Dermis blood vessel endothelial cell (primary cell): ENCODE measurements at regions not wholly inside any gene's neighbourhood (a gene's known extent, or its start where the extent isn't known, plus 50 kb on each side); places are given as distances from the start of the nearest gene placed in this dataset.
A peak's percentile ranks its signal among the peaks of the same experiment; 100 is the strongest.
"Not testable (repeated sequence)": the region's sequence is repeated elsewhere in the genome, so short reads cannot be mapped to it uniquely, and the experiment has no call there.

Experiments
- DNase-seq: peaks from one replicate; pipeline ENCODE4 v3.0.0; 2010

DNA sequence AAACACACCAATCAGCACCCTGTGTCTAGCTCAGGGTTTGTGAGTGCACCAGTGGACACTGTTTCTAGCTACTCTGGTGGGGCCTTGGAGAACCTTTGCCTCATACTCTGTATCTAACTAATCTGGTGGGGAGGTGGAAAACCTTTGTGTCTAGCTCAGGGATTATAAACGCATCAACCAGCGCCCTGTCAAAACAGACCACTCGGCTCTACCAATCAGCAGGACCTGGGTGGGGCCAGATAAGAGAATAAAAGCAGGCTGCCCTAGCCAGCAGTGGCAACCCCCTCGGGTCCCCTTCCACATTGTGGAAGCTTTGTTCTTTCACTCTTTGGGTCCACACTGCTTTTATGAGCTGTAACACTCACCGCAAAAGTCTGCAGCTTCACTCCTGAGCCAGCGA, 121.8 kb downstream of the FSCB start:
- not testable (repeated sequence) for DNase-seq

DNA sequence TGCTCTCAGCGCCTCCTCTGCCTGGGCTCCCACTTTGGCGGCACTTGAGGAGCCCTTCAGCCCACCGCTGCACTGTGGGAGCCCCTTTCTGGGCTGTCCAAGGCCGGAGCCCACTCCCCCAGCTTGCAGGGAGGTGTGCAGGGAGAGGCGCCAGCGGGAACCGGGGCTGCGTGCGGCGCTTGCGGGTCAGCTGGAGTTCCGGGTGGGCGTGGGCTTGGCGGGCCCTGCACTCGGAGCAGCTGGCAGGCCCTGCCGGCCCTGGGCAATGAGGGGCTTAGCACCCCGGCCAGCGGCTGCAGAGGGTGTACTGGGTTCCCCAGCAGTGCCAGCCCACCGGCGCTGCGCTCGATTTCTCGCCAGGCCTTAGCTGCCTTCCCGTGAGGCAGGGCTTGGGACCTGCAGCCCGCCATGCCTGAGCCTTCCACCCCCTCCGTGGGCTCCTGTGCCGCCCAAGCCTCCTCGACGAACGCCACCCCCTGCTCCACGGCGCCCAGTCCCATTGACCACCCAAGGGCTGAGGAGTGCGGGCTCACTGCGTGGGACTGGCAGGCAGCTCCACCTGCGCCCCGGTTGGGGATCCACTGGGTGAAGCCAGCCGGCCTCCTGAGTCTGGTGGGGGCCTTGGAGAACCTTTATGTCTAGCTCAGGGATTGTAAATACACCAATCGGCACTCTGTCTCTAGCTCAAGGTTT, 122.3 kb downstream of the FSCB start:
- DNase-seq = not testable (repeated sequence)

DNA sequence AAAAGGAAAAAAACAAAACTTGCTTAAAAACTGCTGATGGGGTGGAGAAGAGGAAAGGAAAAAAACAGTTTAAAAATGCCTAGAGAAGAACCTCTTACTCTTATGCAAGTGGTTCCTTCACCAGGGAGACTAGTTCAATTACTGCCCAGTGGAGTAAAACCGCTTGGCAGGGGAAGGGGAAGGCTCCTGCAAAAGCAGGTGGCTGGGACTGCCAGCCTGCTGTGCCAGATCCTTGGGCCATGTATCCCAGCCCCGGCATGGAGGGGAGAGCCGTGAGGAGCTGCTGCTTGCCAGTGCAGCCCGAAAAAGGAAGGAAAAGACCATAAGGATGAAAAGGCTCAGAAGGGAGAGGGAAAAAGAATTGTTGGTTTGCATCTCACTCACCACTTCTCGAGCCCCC, 123.0 kb downstream of the FSCB start:
- no peak for DNase-seq

DNA sequence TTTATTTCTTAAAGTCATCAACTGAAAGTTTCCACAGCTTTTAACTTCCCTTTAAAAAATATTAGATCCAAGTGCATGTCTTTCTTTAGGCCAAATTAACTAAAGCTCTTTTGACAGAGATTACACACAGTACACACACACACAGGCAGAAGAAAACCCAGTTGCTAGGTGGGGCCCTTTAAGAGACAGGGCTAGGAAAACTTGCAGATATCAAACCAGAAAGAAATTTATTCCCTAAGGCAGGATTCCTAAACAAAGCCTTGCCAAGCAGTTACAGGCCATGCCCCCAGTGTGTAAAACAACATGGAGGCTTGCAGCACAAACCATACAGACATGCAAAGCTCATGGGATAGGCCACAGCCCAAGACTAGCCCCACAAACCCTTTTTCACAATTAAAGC, 123.4 kb downstream of the FSCB start:
- DNase-seq = no peak

DNA sequence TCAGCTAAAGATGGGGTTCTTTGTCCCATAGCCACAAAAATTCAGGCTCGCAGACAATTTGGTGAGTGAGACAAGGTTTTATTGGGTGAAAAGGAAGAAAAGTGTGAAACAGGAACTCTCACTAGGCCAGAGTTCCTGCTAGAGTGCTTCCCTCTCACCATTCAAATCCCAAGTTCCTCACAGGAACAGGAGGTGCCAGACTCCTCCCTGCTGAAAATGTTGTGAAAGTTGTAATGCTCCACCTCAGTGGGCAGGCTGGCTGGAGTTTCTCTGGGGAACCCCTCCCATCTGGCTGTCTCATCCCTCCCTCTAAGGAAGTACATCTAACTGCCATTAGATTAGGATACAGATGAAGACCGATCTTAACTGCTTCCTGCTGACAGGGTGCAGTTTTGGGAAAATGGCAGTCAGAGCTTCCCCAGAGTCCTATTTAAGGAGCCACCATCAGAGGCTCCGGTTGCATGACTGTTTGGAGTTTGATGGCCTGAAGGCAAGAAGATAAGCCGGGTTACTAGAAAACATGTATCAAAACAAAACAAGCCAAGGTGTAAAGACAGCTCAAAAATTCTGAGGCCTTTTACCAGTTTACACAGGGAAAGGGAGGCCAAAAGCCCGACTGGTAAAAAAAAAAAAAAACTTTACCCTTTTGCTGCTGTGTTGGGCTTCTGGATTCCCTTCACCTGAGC, 127.6 kb downstream of the FSCB start:
- no peak for DNase-seq

DNA sequence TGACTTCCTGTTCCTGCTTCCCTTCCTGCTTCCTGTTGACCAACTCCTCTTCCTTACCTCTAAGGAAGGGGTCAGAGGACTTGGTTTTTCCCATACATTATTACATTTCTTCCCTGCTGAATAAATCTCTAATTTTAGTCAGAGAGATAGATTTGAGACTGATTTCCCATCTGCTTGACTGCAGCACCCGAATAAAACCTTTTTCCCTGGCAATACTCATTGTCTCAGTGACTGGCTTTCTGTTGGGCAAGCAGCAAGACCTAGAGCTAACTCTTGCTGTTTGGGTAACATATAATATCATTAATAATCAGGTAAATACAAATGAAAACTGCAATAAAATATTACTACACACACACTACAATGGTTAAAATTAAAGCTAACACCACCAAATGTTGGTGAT, 132.2 kb downstream of the FSCB start:
- no peak for DNase-seq

DNA sequence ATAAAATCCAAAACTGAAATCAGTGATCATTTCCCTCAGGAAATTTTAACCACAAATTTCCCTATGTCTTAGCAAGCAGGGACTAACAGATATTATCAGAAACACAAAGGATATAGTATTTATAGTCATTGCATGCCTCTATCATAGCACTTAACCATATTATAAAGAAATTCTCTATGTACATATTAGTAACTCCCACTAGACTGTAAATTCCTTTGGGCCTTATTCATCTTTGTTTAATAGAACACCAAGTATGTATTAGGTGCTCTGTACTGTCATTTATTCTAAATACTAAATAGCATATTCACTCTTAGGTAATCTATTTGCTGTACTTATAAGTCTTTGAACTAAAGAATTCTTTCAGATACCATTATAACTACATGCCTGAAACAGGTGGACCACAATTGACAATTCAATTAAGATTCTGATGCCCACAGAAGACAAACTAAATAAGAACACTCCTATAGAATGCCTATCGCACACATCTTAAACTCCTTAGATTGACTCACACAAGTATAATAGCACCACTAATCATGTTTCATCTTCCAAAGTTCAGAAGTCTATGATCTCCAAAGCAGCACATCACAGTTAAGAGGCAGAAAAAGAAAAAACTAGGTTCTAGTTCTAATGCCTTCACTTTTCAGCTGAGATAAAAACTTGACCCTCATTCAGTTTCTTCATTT, 134.1 kb downstream of the FSCB start:
- no peak for DNase-seq

DNA sequence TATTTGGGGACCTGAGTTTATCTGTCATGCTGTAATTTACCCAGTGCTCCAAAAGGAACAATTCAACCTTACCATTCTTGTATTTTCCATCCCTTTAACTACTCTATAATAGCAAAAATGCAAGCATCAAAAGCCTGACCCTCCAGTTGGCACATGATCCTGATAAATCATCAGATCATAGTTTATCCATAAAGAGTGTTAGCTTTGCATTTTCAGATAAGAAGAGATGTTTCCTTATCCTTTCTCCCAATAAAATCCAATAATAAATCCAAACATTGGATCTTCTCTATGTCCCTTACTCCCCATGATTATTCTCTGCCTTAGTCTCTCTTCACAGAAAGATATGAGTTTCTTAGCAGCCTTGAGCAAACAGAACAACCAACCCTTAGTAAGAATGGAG, 134.9 kb downstream of the FSCB start:
- DNase-seq = no peak

DNA sequence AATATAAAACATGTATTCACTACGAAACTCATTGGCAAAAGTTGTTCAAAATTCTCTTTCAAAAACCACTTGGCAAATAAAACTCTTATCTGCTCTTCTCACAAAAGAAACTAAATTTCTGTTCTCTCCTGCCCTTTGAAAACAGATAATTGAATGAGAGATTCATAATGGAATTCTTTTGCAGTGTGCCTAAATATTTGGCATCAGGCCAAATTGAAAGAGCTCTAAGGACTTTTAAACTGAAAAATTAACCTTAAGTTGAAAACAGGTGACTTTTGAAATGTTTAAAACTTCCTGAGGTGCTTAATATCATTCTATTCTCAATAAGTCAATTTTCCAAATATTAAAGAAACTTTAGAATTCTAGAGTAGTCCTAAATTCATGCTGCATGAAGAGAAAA, 136.4 kb downstream of the FSCB start:
- no peak for DNase-seq

DNA sequence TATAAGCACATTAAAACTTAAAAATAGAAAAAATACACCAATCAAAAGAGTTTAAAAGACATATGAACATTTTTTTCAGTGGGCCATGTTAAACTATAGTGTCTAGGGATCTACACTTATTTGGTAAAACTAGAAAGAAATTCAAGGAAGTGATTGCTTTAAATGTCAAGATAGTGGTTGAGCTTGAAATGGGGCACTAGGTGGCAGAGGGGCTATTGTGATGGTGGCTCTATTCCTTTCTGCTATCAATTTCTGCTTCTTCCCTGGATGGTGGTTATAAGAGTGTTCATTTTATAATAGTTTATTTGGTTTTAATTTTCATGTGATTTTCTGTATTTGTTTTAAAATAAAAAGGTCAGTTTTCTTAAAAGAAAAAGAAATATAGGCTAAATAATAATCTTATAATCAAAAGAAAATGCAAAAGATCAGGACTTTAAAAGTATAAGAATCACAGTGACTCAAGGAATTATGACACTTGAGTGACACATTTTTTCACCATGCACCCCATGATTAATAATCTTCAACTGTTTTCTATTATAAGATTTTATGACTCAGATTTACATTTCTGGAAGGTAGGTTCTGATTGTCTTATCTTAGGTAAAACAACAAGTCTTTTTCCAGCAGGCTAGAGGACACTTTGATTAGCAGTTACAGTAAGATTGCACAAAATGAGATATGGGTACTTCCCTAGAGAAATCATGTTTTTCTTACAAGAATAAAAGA, 137.5 kb downstream of the FSCB start:
- no peak for DNase-seq

DNA sequence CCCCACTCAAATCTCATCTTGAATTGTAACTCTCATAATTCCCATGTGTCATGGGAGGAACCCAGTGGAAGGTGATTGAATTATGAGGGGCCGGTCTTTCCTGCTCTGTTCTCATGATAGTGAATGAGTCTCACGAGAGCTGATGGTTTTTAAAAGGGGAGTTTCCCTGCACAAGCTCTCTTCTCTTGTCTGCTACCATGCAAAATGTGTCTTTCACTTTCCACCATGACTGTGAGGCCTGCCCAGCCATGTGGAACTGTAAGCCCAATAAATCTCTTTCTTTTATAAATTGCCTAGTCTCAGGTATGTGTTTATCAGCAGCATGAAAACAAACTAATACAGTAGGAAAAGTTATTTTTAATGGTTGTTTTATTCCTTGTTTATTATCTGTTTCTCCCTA, 146.0 kb downstream of the FSCB start:
- no peak for DNase-seq

DNA sequence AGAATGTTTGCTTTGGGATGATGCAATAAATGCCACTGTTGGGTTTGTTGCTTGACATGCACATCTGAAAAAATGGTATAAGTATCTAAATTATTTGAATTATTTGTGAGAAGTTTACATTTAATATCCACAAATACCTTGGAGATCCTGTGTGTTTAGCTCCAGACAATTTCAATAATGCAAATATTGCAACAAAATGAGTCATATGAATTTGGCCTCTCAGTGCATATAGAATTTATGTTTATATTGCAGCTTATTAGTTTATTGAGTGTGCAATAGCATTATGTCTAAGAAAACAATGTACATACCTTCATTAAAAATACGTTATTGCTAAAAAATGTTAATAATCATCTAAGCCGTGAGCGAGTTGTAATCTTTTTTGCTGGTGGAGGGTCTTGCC, 153.3 kb downstream of the FSCB start:
- no peak for DNase-seq

DNA sequence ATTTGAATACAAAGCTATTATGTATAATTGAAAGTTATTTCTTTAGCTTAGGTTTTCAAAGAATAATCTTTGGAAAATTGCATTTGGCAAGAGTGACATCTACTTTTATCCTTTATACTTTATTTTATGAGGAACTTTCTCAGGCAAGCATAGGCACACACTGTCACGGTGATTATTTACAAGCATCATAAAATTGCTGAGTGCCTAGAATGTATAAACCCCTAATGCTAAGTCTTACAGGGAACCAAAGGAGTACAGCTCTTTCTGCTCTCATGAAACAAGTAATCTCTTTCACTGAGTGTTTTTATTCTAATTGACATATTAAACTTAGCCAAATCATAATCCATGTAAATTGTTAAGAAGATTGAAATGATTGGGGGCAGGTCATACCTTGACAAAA, 154.9 kb downstream of the FSCB start:
- no peak for DNase-seq

DNA sequence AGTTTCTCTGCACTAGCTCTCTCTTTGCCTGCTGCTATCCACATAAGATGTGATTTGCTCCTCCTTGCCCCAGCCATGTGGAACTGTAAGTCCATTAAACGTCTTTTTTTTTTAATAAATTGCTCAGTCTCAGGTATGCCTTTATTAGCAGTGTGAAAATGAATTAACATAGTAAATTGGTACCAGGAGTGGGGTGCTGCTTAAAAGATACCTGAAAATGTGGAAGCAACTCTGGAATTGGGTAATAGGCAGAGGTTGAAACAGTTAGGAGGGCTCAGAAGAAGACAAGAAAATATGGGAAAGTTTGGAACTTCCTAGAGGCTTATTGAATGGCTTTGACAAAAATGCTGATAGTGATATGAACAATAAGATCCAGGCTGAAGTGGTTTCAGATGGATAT, 159.8 kb downstream of the FSCB start:
- no peak for DNase-seq

DNA sequence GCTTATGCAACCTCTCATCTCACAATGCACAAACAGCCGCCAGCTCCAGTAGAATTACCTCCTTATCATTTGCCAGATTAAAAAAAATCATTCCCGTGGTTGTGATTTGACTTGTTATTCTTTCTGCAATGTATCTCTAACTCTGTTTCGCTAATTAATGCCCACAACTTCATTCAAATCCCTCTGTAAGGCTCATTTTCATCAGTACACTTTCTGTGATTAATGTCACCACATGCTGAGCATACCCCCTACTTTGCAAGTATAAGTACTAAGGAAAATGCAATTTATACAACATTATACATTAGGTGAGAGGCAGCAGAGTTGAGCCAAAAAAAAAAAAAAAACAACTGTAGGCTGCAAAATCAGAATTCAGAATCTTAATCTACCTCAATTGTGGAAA, 166.0 kb downstream of the FSCB start:
- DNase-seq = no peak

DNA sequence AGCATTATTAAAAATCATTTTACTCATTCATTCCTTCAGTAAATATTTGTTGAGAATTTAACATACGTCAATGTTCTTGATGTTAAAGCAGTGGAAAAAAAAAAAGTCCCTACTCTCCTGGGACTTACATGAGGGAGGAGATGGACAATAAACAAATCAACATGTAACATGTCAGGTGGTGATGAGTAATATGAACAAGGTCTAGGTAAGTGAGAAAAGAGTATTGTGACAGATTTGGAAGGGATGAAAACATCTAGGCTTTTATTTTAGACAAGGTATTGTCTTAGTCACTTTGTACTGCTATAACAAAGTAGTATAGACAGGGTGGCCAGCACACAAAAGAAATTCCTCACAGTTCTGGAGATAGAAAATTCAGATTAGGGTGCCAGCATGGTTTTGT, 167.2 kb downstream of the FSCB start:
- DNase-seq = no peak

DNA sequence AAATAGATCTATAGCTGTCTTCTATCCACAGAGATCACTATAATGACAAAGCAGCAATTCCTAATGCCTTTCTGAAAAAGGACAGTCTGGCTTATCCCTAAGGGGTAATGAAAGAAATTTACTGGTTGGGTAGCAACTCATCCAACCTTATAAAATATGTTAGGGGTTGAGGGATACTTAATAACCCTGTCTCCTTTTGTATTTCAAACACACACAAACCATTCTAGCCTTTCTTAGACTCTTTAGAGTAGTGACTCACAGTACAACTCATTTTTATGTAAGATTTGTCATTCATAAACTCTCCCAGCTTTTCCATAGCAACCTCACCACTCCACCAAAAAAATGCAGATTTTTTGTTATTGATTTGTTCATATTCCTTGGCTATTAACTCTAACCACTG, 167.9 kb downstream of the FSCB start:
- no peak for DNase-seq

DNA sequence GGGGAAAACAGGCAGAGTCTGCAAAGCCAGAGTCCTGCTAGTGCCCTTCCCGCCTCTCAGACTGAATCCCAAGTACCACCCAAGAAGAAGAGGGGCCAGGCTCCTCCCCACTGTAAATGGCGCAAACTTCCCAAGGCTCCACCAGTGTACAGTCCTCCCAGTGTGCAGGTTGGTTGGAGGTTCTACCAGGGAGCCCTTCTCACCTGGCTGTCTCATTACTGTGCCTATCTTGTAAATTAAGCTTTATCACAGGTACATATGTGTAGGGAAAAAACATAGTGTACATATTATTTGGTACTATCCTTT, 189.7 kb downstream of the FSCB start:
- DNase-seq = no peak

DNA sequence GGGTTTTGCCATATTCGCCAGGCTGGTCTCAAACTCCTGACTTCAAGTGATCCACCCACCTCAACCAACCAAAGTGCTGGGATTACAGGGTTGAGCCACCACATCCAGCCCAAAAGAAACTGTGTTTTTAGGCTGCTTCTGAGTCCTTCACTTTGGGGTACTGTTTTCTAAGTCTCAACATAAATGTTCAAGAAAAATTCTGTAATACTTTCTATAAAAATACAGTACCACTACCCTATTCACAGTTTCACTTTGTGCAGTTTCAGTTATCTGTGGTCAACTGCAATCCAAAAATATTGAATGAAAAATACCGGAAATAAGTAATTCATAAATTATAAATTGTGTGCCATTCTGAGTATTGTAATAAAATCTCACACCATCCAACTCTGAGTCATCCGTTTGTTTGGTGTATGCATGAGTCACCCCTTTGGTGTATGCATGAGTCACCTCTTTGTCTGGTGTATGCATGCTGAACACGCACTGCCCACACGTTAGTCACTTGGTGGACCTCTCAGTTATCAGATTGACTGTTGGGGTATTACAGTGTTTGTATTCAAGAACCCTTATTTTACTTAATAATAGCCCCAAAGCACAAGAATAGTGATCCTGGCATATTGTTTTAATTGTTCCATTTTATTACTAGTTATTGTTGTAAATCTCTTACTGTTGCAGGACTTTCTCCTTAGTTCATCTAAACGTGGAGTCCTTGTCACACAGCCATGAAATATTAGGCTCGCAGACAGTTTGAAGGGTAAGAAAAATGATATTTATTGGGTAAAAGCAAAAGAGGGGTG, 190.2 kb downstream of the FSCB start:
- peak; percentile 17 for DNase-seq

DNA sequence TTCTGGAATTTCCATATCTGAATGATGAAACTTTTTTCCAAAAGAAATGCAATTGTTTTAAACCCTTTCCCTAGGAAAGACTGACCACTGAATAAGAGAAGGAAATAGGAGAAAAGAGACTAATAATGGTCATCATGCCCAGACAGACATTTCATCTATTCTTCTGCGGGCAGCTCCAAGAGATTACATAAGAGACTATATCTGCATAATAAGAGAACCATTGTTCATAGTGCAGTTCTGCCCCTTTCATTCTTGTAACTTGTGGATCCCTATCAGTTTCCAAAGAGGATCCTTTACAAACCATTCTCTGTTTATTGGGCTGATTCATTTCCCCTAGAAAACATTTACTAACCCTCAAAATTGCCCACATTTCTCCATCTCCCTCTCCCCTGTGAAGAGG, 197.8 kb downstream of the FSCB start:
- no peak for DNase-seq

DNA sequence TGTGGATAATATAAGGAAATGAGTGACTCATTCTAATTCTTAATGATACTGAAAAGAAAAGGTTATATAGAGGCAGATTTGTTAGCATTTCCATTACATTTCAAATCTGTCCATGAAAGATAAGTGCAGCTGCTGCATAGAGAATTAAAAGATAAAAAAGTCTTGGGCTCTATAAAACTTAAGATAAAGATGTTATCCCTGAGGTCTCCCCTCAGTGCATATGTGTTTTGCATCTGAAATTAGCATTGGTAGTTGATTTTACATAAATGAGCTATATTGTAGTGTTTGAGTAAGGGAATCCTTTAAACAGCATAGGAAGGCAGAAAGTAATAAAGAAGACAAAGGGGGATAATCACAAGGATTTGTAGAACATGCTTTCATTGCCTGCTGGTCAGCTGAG, 206.2 kb downstream of the FSCB start:
- no peak for DNase-seq

DNA sequence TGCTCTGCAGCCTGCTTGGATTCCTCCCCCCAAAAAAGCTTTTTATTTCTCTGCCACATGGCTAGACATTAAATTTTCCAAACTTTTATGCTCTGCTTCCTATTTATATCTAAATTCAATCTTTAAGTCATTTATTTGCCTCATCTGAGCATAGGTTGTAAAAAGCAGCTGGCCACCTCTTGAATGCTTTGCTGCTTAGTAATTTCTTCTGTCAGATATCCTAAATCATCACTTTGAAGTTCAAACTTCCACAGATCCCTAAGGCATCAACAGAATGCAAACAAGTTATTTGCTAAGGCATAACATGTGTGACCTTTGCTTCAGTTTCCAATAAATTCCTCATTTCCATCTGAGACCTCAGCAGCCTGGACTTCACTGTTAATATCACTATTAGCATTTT, 209.6 kb downstream of the FSCB start:
- DNase-seq = no peak

DNA sequence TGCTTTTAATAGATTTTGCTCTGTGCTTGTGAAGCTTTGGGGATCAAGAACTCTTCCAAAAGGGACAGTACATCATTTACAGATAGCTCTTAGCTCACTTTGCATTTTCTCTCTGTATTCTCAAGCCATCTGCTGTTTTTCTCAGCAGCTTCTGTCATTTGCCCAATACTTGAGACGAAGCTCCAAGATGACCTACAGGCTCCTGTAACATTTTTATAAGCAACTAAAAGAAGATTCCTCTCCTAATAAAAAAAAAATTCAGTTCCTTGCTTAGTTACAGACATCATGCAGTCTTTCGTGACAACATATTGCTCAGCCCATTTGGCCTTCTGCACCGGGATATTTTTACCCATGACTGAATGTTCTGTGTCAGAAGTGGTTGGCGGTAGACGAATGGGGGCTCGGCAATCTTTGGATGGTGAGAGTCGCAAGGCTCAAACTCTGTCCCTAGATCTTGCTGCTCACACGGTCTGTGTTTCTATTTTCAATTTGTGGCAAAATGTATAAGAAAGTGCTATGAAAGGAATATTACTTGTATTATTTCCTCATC, 215.6 kb downstream of the FSCB start:
- no peak for DNase-seq
